GM19467 (cell line): ENCODE measurements at regions not wholly inside any gene's neighbourhood (a gene's known extent, or its start where the extent isn't known, plus 50 kb on each side); places are given as distances from the start of the nearest gene placed in this dataset.
"Not testable (repeated sequence)": the region's sequence is repeated elsewhere in the genome, so short reads cannot be mapped to it uniquely, and the experiment has no call there.

Source experiments
- ATAC-seq: cut with Tn5 transposase; IDR thresholded peaks from one replicate; pipeline ENCODE4 v1.9.1; 2021; ENCODE audit warnings: mild to moderate bottlenecking, moderate library complexity; ENCODE audit not compliant: unreplicated experiment

DNA sequence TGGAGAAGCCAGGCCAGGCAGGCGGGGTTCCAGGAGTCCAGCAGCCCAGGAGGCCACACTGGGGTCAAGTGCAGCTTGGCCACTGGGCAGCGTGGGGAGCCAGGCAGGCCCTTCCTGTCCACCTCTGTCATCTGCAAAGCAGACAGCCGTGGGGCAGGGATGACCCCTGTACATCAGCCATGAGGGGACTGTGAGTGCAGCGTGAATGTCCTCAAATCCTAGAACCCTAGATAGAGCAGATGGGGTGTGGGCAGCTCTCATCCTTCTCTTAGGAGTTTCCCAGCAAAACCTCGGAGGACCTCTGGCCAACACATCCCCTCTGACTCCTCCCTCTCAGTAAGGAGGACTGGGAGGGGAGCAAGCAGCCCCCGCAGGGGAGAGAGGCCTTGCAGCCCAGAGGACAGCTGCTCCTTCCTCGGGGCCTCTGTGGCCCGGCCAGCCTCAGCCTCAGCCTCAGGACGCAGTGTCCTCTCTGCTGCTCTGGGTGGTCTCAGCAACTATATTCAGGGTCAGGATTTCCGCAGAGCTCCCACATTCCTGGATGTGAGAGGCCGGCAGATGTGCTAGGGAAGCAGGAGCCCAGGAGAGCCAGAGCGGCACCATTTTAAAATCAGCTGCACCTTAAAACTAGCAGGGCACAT is 820.5 kb downstream of the BRD1 start:
- ATAC-seq: no peak

DNA sequence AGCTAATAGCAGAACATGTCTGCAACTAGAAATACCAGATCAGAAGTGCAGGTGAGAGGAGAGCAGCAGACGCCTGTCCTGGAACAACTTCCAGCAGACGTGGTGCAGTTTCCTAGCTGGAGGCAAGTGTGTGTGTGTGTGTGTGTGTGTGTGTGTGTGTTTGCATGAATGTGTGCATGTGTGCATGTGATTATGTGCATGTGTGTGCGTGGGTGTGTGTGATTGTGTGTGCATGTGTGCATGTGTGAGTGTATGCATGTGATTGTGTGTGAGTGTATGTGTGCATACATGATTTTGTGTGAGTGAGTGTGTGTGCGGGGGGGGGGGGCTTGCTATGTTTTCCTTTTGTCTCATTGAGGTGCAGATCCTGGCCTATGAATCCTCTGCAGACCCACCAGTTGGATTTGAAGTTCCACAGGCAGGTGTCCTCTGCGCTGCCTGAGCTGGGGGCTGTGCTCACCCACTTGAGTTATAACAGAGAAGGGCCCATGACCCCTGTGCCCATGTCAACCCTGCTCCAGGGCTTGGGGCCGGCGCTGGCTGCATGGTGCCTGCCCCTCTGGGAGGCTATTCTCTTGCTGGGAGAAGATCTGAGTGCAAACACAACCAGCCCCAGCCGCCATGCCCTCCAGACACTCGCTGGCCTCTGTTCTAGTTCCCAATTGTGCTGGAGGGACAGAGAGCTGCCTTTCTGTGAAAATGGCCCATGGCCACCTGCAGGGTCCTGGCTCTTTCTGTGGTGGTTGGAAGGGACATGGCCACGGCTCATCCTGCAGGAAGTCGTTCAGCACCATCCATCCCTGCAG is 821.3 kb downstream of the BRD1 start:
- ATAC-seq: no peak

DNA sequence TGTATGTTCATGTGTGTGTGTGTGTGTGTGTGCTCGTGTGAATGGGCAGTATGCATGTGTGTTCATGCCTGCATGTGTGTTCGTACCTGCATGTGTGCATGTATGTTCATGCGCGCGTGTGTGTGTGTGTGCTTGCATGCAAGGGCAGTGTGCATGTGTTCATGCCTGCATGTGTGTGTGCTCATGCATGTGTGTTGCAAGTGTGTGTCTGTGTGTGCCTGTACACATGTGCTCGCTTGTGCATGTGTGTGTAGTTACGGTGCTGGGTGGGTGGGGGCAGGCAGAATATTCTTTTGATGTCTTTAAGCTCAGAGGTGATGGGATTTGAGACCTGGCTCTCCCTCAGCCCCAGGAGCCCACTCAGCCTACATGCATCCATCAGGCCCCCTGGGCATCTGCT is 822.1 kb downstream of the BRD1 start:
- ATAC-seq: no peak

DNA sequence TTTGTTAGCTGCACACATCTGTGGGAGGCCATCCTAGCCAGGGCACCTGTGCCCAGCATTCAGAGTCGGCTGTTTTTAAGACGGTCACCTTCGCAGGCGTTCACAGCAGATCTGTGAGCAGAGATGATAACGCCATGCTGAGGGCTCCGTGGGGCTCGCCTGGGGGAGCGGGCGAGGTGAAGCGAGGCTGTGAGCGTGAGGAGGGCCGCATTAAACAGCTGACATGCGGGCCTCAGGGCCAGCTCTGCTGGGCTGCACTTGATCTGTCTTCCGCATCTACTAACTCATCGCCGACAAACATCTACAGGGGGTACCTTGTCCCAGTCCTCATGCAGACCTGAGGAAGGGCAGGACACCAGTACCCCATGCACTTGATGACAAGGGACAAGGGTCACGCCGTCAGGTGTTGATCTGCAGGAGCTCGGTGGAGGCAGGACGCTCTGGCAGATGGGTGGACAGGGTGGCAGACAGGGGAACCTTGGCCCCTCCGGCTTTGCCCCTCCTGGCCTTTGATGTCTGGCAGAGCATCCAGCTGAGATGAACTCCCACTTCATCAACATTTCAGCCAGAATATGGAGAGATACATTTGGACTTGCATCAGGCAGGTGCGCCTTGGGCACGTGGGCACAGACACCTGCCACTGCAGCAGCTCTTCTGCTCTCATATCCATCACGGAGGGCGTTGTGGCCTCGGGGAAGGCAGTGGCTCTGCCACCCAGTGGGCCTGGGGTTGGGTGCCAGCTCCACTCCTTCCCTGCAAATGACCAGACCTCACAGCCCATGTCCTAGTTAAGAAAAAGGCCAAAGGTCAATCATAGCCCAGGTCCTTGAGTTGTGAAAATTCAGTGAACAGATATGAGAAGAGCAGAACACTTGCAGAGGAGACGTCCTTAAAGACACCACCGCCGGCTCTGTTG is 822.9 kb downstream of the BRD1 start:
- ATAC-seq: no peak

DNA sequence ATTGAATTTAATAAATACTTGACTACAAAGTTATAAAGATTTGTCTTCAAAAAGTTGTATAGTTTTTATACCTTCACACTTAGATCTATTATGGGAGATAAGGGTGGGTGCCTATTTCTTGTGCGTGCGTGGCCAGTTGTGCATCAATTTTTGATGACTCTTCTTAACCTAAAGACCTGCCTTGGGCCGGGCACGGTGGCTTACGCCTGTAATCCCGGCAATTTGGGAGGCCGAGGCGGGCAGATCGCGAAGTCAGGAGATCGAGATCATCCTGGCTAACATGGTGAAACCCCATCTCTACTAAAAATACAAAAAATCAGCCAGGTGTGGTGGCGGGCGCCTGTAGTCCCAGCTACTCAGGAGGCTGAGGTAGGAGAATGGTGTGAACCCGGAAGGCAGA is 830.1 kb downstream of the BRD1 start:
- ATAC-seq: not testable (repeated sequence)

DNA sequence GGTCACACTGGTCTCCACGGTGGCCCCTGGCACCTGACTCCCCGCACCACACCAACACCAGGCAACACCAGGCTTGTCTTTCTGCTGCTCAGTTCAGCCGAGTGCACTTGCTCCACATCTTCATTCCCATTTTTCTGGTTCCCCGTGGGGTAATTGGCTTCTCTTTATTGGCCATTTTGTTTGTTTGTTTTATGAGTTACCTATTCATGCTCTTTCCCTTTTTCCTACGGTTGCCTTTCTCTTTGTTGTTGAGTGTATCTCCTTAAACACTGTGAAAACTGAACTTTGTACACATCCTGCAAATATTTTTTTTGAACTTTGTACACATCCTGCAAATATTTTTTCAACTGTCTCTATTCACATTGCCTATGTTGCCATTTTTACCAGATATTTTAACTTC is 834.0 kb downstream of the BRD1 start:
- no peak for ATAC-seq

DNA sequence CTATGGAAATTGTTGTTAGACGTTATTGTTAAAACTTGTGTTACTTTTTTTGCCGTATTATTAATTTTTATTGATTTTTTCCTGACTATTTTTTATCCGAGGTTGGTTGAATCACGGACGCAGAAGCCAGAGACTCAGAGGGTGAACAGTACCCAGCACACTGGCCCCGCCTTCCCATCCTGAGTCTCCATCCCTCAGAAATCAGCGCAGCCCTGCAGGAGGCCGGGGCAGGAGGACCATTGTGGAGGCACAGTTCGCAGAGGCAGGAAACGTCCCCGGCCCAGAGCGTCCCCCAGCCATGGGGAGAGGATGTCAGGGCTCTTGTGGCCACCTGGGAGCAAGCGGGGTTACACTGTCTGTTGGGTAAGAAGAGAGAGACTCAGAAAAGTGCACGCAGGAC is 843.0 kb downstream of the BRD1 start:
- no peak for ATAC-seq

DNA sequence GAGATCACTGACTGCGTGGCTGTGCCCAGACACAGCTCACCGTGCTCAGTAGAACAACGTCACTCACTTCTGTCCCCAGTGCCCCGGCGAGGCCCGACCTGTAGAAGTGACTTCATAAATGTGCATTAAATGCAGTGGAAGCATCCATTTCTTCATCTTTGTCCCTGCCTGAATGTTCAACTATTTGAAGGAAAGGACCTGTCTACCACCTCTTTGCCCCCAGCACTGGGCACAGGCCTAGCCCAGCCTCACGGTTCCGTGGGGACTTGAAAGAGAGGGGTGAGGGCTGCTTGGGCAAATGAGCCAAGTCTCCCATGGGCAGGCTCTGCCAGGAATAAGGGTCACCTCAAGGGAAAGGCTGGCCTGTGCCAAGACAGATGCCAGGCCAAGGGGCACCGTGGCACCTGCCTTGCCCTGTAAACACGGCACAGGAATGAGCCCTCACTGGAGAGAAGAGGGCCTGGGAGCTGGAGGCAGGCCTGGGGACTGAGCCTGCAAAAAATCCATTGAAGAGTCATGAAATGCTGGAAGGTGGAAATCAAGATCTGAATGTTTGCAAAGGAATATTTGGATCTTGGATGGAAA is 845.3 kb downstream of the BRD1 start:
- no peak for ATAC-seq

DNA sequence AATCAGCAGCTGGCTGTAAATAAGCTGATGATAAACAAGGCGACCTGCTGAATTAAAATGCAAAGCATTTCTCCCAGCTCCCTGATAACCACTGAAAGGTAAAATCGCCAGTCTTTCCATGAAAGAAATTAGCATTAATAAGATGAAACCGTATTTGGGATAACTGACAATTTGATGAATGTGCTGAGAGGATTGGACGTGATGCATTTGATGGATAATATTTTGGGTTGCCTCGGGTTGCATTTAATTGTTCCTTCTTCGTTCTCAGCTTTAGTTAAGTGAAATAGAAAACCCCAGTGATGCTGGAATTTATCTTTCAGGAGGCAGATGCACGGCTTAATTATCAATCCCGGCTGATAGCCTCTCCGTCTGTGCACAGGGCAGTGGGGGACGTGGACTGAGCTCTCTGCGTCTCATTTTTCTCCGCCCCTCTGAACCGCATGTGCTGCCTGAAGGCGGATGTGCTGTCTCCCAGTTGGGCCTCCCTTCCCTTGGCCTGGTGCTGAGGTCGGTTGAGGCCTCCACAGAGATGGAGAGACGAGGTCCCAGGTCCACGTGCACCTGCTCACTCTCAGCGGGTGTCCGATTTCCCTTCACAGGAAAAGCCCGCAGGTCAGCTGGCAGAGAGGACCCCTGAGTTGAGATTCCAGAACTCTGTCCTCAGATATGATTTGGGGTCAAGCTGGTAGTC is 846.2 kb downstream of the BRD1 start:
- no peak for ATAC-seq

DNA sequence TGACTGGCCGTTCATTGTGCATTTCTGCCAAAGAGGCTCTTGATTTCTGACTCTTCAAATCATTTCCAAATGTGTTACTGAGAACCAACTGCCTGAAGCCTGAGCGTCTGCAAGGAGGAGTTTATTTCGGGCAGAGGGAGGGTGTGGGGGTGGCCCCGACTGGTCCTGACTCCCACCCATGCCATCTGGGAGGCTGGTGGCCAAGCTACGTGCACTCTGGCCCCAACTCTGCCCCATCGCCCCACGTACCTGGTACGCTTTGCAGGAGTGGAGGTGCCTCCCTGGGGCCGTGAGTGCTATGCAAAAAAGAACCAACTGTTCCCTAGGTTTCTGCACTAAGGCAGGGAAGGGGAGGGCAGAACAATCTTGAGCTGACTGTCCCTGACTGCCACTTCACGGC is 846.8 kb downstream of the BRD1 start:
- no peak for ATAC-seq

DNA sequence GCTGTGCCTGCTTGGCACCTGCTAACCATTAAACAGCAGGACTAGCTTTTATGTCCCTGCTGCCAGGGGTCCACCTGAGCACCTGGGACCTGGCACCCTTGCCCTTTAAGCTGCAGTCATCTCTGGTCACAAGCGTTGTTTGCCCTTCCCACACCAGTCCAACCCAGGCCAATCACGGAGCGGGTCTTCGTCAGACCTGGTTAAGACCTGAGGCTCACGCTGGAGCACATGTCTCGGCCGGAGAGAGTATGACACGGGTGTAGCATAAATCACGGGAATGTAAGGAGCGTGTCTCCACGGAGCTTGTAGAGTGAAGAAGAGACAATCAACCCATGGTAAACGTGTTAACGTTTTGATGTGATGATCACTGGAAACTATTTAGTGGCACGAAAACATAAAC is 847.3 kb downstream of the BRD1 start:
- ATAC-seq: no peak

DNA sequence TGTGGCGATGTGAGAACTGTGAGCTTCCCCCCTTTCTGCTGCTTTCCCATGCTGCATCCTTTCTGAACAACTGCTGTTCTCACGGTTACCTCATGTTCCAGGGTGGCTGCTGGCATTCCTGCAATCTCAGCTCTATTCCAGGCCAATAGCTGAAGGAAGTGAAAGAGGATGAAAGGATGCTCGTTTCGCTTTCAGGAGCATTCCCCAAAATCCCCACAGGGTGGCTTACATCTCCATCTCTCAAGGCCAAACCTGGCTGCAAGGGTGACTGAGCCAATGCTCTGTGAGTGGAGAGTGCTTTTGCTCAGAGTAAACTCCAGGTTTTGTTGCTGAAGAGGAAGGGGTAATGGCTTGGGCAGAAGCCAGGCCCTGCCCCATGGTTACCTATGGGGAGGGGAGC is 848.2 kb downstream of the BRD1 start:
- ATAC-seq: no peak

DNA sequence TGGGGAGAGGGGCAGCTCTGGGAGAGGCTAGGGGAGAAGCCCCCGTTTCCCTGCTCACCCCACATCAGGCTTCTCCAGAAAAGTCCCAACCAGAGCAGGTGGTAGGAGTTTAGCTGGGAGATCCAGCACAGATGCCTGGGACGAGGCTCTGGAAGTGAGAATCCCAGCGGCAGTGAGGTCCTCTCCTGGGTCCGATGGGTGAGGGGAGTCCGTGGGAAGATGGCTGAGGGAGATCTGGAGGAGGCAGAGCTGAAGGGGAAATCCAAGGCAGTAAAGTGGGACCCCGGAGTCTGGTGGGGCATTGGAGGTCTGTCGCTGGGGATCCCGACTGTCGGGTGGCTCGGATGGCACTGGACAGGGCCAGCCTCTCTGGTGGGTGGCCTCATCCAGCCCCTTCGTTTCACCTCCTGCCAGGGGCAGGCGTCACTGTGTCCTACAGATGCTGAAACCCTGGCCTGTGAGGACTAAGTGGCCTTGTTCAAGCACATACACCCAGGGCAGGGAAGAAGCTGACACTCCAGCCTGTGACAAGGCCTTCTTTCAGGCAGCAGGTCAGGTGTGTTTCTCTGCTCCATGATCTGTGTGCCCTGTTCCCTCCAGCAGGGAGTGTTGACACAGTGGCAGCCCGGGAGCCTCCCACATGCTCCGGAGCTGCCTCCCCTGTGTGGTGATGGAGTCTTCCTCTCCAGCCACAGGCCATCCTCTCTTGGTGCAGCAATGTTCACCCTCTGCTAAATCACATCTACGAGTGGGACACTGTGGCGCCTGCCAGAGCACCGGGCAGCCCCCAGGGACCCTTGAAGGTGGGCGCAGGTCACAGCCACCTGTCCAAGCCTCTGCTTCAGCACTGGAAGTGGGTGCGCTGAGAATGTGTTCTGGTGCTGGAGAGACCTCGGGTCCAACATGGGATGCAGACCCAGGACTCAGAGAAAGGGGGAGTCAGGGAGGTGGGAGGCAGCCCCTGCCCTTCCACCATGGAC is 850.8 kb downstream of the BRD1 start:
- no peak for ATAC-seq

DNA sequence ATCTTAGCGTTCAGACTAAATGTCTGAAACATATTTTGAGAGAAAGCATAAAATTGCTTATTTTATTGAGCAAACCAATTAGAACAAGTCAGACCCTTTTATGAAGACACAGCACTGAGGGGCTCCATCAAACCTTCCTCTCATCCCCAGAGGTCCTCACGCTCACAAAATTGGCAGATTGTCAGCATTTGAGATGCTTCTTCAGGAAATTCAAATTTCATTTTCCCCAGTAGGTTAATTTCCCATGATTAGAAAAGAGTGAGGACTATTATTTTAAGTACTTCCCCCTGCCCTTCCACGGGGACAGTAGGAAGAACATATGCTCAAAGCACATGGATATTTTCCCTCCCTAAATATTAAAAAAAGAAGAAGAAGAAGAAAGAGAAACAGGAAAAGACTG is 851.8 kb downstream of the BRD1 start:
- no peak for ATAC-seq

DNA sequence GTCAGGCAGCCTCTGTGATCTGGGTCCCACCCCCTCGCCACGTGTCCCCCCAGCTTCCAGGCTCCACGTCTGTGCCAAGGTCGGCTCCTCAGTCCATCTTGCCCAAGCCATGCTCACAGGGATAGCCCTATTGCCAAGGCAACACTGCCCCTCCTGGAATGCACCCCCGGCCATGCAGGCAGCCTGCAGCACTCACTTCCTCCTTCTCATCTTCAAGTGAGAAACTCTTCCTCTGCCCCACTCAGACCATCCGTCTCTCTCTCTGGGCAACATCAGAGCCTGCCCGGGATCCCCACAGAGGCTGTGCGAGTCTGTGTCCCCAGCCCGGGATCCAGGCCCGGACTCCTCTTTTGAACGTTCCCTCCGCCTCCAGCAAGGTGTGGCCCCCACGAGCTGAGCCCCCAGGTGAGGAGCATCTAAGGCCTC is 852.3 kb downstream of the BRD1 start:
- no peak for ATAC-seq

DNA sequence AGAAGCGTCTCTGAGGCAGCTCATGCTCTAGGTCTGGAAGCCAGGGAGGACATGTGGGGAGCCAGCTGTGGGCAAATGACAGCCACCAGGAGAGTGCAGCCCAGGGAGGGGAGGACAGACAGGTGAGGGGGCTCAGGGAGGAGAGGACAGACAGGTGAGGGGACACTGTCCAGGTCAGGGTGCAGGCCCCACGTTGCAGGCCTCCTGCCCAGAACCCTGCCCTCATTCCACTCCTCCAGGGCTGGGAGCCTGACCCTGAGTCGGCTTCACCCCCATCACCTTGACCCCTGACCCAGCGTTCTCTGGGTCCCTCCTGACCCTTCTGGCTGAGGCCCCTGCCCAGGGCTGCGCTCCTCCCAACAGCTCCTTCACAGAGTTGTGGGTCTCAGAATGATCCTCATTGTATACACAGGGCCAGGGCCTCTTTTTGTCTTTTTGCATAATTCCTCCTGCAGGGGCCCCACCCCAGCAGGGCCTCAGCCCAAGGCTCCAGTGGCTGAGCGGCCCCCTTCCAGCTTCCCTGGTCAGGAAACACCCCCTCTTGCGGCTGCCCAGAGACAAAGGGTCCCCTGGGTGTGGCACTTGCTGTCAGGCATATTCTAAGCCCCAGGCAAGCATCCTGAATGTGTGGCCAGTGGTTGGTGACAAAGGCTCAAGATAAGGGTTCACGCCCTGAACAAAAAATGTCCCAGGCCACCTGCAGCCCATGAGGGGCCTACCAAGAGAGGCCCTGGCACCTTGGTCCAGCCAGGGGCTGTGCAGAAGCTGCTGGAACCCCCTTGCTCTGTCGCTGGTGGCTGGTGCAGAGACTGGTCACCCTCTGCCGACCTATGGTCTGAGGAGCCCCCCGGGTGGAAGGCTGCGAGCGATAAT is 853.0 kb downstream of the BRD1 start:
- no peak for ATAC-seq

DNA sequence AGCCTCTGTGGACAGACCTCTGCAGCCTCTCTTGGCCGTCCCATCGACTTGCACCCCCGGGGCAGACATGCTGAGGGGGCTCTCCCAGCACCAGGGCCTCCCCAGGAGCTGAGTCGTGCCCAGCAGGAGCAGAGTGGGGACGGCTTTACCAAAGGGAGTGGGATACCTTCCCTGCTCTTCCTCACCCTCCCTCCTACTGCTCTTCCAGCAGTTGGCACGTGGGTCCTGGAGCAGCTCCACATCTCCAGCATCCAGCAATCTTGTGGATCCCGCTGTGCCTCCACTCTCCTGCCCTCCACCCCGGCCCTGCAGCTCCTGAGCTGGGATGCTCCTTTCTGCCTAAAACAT is 854.0 kb downstream of the BRD1 start:
- ATAC-seq: no peak

DNA sequence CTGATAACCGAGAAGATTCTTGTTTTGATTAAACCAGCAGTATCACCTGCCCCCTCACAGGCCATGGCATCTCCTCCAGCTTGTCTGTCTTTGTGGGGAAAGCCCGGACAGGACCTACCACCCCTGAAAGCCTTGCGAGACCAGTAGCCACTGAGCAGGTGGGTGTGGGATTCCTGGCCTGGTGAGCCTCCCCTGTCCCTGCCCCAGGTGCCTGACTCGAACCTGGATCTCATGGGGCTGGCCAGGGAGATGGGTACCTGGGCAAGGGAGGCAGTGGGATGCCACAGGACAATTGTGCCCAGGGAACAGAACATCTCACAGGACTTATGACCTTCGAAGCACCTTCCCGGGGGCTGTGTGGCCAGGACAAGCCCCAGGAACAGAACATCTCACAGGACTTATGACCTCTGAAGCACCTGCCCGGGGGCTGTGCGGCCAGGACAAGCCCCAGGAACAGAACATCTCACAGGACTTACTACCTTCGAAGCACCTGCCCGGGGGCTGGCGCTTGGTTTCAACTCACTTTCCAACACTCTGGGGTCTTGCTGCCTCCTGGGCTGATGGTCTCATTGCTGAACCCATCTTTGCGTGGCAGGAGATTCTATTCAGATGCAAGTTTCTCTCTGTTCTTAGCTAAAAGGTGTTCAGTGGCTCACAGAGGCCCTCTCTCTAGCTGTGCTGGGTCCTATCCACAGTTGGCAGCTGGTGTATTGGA is 854.5 kb downstream of the BRD1 start:
- no peak for ATAC-seq
